ENCODE measurements at regions not wholly inside any gene's neighbourhood (a gene's known extent, or its start where the extent isn't known, plus 50 kb on each side); places are given as distances from the start of the nearest gene placed in this dataset.

- no peak for TF ChIP-seq TAF1 (IDR thresholded peaks at IDR 0.05; ENCODE audit: borderline replicate concordance, insufficient read depth, low read length)
- no peak for TF ChIP-seq POLR2AphosphoS5 (IDR thresholded peaks at IDR 0.05; ENCODE audit: low read depth, low read length)
- no peak for TF ChIP-seq FOXP2 (optimal IDR thresholded peaks at IDR 0.05; ENCODE audit: borderline replicate concordance, extremely low read depth, extremely low read length, insufficient read depth)
- TF ChIP-seq, protein P1, sequence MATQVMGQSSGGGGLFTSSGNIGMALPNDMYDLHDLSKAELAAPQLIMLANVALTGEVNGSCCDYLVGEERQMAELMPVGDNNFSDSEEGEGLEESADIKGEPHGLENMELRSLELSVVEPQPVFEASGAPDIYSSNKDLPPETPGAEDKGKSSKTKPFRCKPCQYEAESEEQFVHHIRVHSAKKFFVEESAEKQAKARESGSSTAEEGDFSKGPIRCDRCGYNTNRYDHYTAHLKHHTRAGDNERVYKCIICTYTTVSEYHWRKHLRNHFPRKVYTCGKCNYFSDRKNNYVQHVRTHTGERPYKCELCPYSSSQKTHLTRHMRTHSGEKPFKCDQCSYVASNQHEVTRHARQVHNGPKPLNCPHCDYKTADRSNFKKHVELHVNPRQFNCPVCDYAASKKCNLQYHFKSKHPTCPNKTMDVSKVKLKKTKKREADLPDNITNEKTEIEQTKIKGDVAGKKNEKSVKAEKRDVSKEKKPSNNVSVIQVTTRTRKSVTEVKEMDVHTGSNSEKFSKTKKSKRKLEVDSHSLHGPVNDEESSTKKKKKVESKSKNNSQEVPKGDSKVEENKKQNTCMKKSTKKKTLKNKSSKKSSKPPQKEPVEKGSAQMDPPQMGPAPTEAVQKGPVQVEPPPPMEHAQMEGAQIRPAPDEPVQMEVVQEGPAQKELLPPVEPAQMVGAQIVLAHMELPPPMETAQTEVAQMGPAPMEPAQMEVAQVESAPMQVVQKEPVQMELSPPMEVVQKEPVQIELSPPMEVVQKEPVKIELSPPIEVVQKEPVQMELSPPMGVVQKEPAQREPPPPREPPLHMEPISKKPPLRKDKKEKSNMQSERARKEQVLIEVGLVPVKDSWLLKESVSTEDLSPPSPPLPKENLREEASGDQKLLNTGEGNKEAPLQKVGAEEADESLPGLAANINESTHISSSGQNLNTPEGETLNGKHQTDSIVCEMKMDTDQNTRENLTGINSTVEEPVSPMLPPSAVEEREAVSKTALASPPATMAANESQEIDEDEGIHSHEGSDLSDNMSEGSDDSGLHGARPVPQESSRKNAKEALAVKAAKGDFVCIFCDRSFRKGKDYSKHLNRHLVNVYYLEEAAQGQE (IDR thresholded peaks at IDR 0.05; ENCODE audit: insufficient read depth in 1 of 2, low read depth in 2 of 2, low read length in 2 of 2), result no peak
- TF ChIP-seq SIN3A (IDR thresholded peaks at IDR 0.05; ENCODE audit: borderline replicate concordance, insufficient read depth, low read length), result no peak
These were observed 585.2 kb upstream of the TUSC1 start for GRCh38 chr9:26263478-26263877.

DNA sequence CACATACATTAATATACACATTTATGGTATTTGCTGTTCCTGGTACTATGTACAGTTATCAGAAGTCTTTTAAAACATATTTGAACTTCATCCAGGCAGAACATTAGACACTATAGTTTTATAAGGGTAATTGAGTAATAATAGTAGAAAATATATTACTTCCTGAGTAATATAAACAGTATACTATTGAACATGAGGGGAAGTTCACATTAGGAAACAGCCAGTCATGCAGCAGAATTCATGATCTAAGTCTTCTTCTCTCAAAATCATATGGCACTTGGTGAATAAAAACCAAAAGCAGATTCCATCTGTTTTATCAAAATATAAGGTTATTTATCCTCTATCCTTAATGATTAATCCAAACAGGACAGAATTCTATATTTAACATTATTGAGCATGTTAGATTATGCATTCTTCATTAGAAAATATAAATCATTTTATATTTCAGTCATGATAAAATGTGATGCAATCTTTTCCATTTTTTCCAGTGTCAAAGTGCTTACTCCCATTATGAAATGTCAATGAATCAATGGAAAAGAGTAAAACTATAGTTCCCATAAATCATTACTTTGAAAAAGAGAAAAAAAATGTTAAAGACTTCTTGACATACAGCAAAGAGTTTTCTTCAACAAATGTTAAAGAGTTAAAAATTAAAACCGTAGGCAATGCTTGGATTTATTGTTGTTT is 584.3 kb upstream of the TUSC1 start:
- TF ChIP-seq POLR2AphosphoS5 (IDR thresholded peaks at IDR 0.05; ENCODE audit: low read depth, low read length), result no peak
- TF ChIP-seq SIN3A (IDR thresholded peaks at IDR 0.05; ENCODE audit: borderline replicate concordance, insufficient read depth, low read length), result no peak
- TF ChIP-seq, protein P1 (IDR thresholded peaks at IDR 0.05; ENCODE audit: insufficient read depth in 1 of 2, low read depth in 2 of 2, low read length in 2 of 2), result no peak
- TF ChIP-seq FOXP2 (optimal IDR thresholded peaks at IDR 0.05; ENCODE audit: borderline replicate concordance, extremely low read depth, extremely low read length, insufficient read depth), result no peak
- TF ChIP-seq TAF1 (IDR thresholded peaks at IDR 0.05; ENCODE audit: borderline replicate concordance, insufficient read depth, low read length), result no peak

DNA sequence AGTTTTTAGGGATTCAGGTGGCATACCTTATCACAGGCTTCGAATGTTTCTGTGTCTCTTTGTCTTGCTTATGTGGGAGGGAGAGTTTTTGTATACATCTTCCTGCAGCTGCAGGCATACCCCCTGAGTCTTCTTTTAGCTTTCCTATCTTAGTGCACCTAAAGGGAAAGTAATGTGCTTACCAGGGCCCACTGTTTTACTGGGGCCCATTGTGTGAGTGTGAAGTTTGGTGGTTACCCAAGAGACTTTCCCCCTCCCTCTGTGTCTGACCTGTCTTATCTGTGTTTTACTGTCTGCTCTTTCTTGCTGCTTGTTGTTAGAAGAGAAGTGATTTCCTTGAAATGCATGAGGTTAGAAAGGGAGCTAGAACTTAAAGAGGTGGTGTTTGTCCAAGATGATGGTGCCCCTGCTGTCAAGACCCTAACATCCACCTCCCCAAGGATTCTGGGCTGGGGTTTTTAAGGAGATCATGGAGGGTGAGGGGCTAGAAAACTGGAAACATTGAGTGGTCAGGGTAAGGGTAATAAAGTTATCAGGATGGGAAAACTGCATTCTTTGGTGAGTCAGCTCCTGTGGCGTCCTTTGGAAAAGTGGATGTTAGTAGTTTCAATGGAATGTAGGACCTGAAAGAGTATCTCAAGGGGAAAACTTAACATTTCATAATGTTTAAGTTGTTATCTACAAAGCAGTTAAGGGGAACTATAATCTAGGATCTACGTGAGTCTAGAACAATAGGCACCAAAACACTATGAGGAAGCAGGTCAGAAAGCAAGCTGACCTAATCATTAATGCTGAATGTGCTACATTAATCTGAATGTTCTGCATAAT is 583.5 kb upstream of the TUSC1 start:
- no peak for TF ChIP-seq TAF1 (IDR thresholded peaks at IDR 0.05; ENCODE audit: borderline replicate concordance, insufficient read depth, low read length)
- TF ChIP-seq SIN3A (IDR thresholded peaks at IDR 0.05; ENCODE audit: borderline replicate concordance, insufficient read depth, low read length), result no peak
- TF ChIP-seq, protein P1 (IDR thresholded peaks at IDR 0.05; ENCODE audit: insufficient read depth in 1 of 2, low read depth in 2 of 2, low read length in 2 of 2), result no peak
- no peak for TF ChIP-seq POLR2AphosphoS5 (IDR thresholded peaks at IDR 0.05; ENCODE audit: low read depth, low read length)
- TF ChIP-seq FOXP2 (optimal IDR thresholded peaks at IDR 0.05; ENCODE audit: borderline replicate concordance, extremely low read depth, extremely low read length, insufficient read depth), result no peak

- TF ChIP-seq POLR2AphosphoS5 (IDR thresholded peaks at IDR 0.05; ENCODE audit: low read depth, low read length), result no peak
- no peak for TF ChIP-seq TAF1 (IDR thresholded peaks at IDR 0.05; ENCODE audit: borderline replicate concordance, insufficient read depth, low read length)
- no peak for TF ChIP-seq SIN3A (IDR thresholded peaks at IDR 0.05; ENCODE audit: borderline replicate concordance, insufficient read depth, low read length)
- TF ChIP-seq FOXP2 (optimal IDR thresholded peaks at IDR 0.05; ENCODE audit: borderline replicate concordance, extremely low read depth, extremely low read length, insufficient read depth), result no peak
These were observed 582.0 kb upstream of the TUSC1 start for GRCh38 chr9:26260238-26260637.

DNA sequence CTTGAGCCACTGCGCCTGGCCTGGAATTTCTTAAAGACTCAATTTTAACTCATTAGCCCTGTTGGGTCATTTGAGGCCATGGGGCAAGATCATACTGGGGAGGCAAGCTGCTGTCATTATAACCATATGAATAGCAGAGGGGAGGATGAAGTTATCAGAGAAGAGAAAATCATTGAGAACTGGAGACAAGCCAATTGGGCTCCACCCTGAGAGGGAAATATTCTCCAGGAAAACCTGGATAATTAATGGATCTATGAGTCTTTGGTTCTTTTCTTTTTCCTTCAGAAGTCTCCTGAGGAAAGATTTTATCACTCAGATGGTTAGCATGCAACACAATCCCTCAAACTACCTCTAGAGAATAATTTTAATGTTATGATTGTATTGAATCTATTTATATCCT is 569.6 kb upstream of the TUSC1 start:
- no peak for TF ChIP-seq FOXP2 (optimal IDR thresholded peaks at IDR 0.05; ENCODE audit: borderline replicate concordance, extremely low read depth, extremely low read length, insufficient read depth)
- no peak for TF ChIP-seq SIN3A (IDR thresholded peaks at IDR 0.05; ENCODE audit: borderline replicate concordance, insufficient read depth, low read length)
- TF ChIP-seq, protein P1 (IDR thresholded peaks at IDR 0.05; ENCODE audit: insufficient read depth in 1 of 2, low read depth in 2 of 2, low read length in 2 of 2), result no peak
- no peak for TF ChIP-seq TAF1 (IDR thresholded peaks at IDR 0.05; ENCODE audit: borderline replicate concordance, insufficient read depth, low read length)
- TF ChIP-seq POLR2AphosphoS5 (IDR thresholded peaks at IDR 0.05; ENCODE audit: low read depth, low read length), result no peak

Measured in PFSK-1 (cell line).